ENCODE measurements at regions not wholly inside any gene's neighbourhood (a gene's known extent, or its start where the extent isn't known, plus 50 kb on each side); places are given as distances from the start of the nearest gene placed in this dataset.

GRCh38 chr3:130256821-130257340 is 88.6 kb upstream of the COL6A5 start:
- Mint-ChIP-seq H3K27me3 (ENCODE audit: low read depth) (peaks cover 2% of the 10 kb centered on the region), H3K36me3 (ENCODE audit: low read depth) (no peaks in the 10 kb centered on the region), H3K4me3 (no peak overlapping the region), H3K9me3 (no peaks in the 10 kb centered on the region), H3K4me1 (no peaks in the 10 kb centered on the region), H3K27ac (ENCODE audit: unreplicated experiment) (no peak overlapping the region)
- no peak for TF ChIP-seq CTCF (conservative IDR thresholded peaks at IDR 0.05)
- no peak for DNase-seq (ENCODE audit: low read depth, low spot score)

GRCh38 chr3:130258532-130258952 is 86.9 kb upstream of the COL6A5 start:
- no peak for TF ChIP-seq CTCF (conservative IDR thresholded peaks at IDR 0.05)
- Mint-ChIP-seq H3K9me3 (no peaks in the 10 kb centered on the region), H3K4me1 (no peaks in the 10 kb centered on the region), H3K36me3 (ENCODE audit: low read depth) (no peaks in the 10 kb centered on the region), H3K27ac (ENCODE audit: unreplicated experiment) (no peak overlapping the region), H3K4me3 (no peak overlapping the region), H3K27me3 (ENCODE audit: low read depth) (peaks cover 2% of the 10 kb centered on the region)
- no peak for DNase-seq (ENCODE audit: low read depth, low spot score)

GRCh38 chr3:130259166-130259874 is 86.2 kb upstream of the COL6A5 start:
- DNase-seq (ENCODE audit: low read depth, low spot score), result no peak
- no peak overlapping the region for H3K27ac Mint-ChIP-seq (ENCODE audit: unreplicated experiment)

GRCh38 chr3:130260918-130261317 is 84.6 kb upstream of the COL6A5 start:
- no peak overlapping the region for H3K27ac Mint-ChIP-seq (ENCODE audit: unreplicated experiment)
- H3K4me3 Mint-ChIP-seq, result no peak overlapping the region
- no peaks in the 10 kb centered on the region for H3K9me3 Mint-ChIP-seq
- DNase-seq (ENCODE audit: low read depth, low spot score), result no peak
- TF ChIP-seq CTCF (conservative IDR thresholded peaks at IDR 0.05), result no peak
- no peaks in the 10 kb centered on the region for H3K4me1 Mint-ChIP-seq
- peaks cover 2% of the 10 kb centered on the region for H3K27me3 Mint-ChIP-seq (ENCODE audit: low read depth)
- no peaks in the 10 kb centered on the region for H3K36me3 Mint-ChIP-seq (ENCODE audit: low read depth)

More at GRCh38 chr3:130259166-130259874, 86.2 kb upstream of the COL6A5 start:
- no peaks in the 10 kb centered on the region for H3K4me1 Mint-ChIP-seq
- no peaks in the 10 kb centered on the region for H3K36me3 Mint-ChIP-seq (ENCODE audit: low read depth)
- no peak overlapping the region for H3K4me3 Mint-ChIP-seq
- no peak for TF ChIP-seq CTCF (conservative IDR thresholded peaks at IDR 0.05)
- no peaks in the 10 kb centered on the region for H3K9me3 Mint-ChIP-seq
- H3K27me3 Mint-ChIP-seq (ENCODE audit: low read depth), result peaks cover 2% of the 10 kb centered on the region

- no peaks in the 10 kb centered on the region for H3K36me3 Mint-ChIP-seq (ENCODE audit: low read depth)
- H3K27me3 Mint-ChIP-seq (ENCODE audit: low read depth), result peaks cover 2% of the 10 kb centered on the region
- no peaks in the 10 kb centered on the region for H3K4me1 Mint-ChIP-seq
- H3K9me3 Mint-ChIP-seq, result no peaks in the 10 kb centered on the region
- no peak overlapping the region for H3K4me3 Mint-ChIP-seq
- no peak overlapping the region for H3K27ac Mint-ChIP-seq (ENCODE audit: unreplicated experiment)
- DNase-seq (ENCODE audit: low read depth, low spot score), result no peak
- TF ChIP-seq CTCF (conservative IDR thresholded peaks at IDR 0.05), result no peak
Measured at GRCh38 chr3:130263708-130264107, 81.8 kb upstream of the COL6A5 start.
